HepG2 (cell line): ENCODE measurements at regions not wholly inside any gene's neighbourhood (a gene's known extent, or its start where the extent isn't known, plus 50 kb on each side); places are given as distances from the start of the nearest gene placed in this dataset.

Experiments used
- ATAC-seq: fragments of 200-7000 bp; cut with Tn5 transposase; 3 replicates; pipeline ENCODE4 v1.9.1; 2020; ENCODE audit warnings: mild to moderate bottlenecking, moderate library complexity
- BruUV-seq: library from RNA; stranded (reverse); fragments of 400-500 nt; replicated peaks from 2 replicates; lab custom pipeline; 2021; lab: Mats Ljungman, UMichigan
- CTCF ChIA-PET: fragments of 300-600 bp; formaldehyde crosslinking; extraction: SDS; loops from one replicate; lab custom pipeline; 2021; ENCODE audit warnings: low total read pairs, inconsistent platforms, low intra/inter-chr PET ratio; lab: Yijun Ruan, JAX
- POLR2A ChIA-PET: fragments of 350-600 bp; sonication (Branson Sonifier 250); formaldehyde crosslinking; loops from one replicate; lab custom pipeline; 2020; ENCODE audit warnings: antibody characterized with exemption, inconsistent platforms; lab: Yijun Ruan, JAX
- DNase-seq: peaks from one replicate; pipeline ENCODE4 v3.0.0-alpha.2; 2015; ENCODE audit warnings: low spot score
- FAIRE-seq: peaks from 3 replicates; lab custom pipeline; 2011; peaks lifted over from hg19 to GRCh38; lab: Jason Lieb, UNC
- H2AFZ ChIP-seq: one replicate; pipeline ENCODE4 v1.6.1; 2011; ENCODE audit warnings: low read length, inconsistent platforms
- H3K27ac ChIP-seq: fragments of 300-600 bp; 3 replicates; pipeline ENCODE4 v1.8.0; 2011; ENCODE audit warnings: mixed run types, mild to moderate bottlenecking, mixed read lengths, low read length, inconsistent platforms; ENCODE audit not compliant: insufficient read depth; ENCODE audit errors: extremely low read length
- H3K27me3 ChIP-seq, 2 experiments: fragments of 200-600 bp in 1 of 2; 2 replicates in 1 of 2; 3 replicates in 1 of 2; pipeline versions ENCODE4 v1.6.0 to v1.8.0; 2011; ENCODE audit warnings: low read length in 2 of 2, mild to moderate bottlenecking in 2 of 2, moderate library complexity in 2 of 2, inconsistent platforms in 1 of 2; ENCODE audit not compliant: insufficient read depth in 2 of 2, control insufficient read depth in 1 of 2
- H3K36me3 ChIP-seq, 2 experiments: fragments of 200-600 bp in 1 of 2; replicated peaks in 1 of 2; 2 replicates in 1 of 2; 3 replicates in 1 of 2; pipeline versions ENCODE4 v1.5.1 to v1.8.0; 2011; ENCODE audit warnings: low read length in 2 of 2, inconsistent platforms in 1 of 2; ENCODE audit not compliant: insufficient read depth in 2 of 2, control insufficient read depth in 1 of 2
- H3K4me1 ChIP-seq: 2 replicates; pipeline ENCODE4 v1.5.1; 2012; ENCODE audit warnings: low read length, inconsistent platforms; ENCODE audit not compliant: insufficient read depth
- H3K4me2 ChIP-seq: 2 replicates; pipeline ENCODE4 v1.6.0; 2011; ENCODE audit warnings: low read depth, low read length, inconsistent platforms
- H3K4me3 ChIP-seq, 3 experiments: fragments of 200-600 bp in 1 of 3; sonication (generic), shearing (Covaris generic) in 1 of 3; replicated peaks in 1 of 3; 2 replicates each; pipeline ENCODE4 v1.5.1; 2011 to 2016; ENCODE audit warnings: low read length in 3 of 3, inconsistent platforms in 2 of 3, low read depth in 2 of 3, mild to moderate bottlenecking in 2 of 3, control low read depth in 1 of 3, mixed read lengths in 1 of 3; ENCODE audit not compliant: insufficient read depth in 1 of 3
- H3K79me2 ChIP-seq: one replicate; pipeline ENCODE4 v1.6.1; 2011; ENCODE audit warnings: low read length, inconsistent platforms; ENCODE audit not compliant: insufficient read depth
- H3K9ac ChIP-seq: 2 replicates; pipeline ENCODE4 v1.6.0; 2011; ENCODE audit warnings: mild to moderate bottlenecking, low read depth, low read length, inconsistent platforms; ENCODE audit not compliant: insufficient read depth
- H3K9me3 ChIP-seq: 2 replicates; pipeline ENCODE4 v1.5.1; 2012; ENCODE audit warnings: mild to moderate bottlenecking, low read length
- H4K20me1 ChIP-seq: 2 replicates; pipeline ENCODE4 v1.6.0; 2011; ENCODE audit warnings: inconsistent platforms, mild to moderate bottlenecking, low read length, moderate library complexity; ENCODE audit not compliant: insufficient read depth
- AHR ChIP-seq: IDR thresholded peaks from 2 replicates; pipeline ENCODE4 v1.6.1; 2018; ENCODE audit warnings: missing genetic modification reagents, missing compliant biosample characterization
- CREB1 ChIP-seq, 2 experiments: fragments of 450-650 bp in 1 of 2; IDR thresholded peaks; 2 replicates each; pipeline ENCODE4 v1.6.1; 2016 to 2017; ENCODE audit warnings: control low read depth in 1 of 2, mild to moderate bottlenecking in 1 of 2, missing compliant biosample characterization in 1 of 2, missing genetic modification characterization in 1 of 2
- GATA4 ChIP-seq: sonication (generic); IDR thresholded peaks from 2 replicates; pipeline ENCODE4 v1.6.1; 2016; ENCODE audit warnings: antibody characterized with exemption, low read depth, borderline replicate concordance
- REPIN1 ChIP-seq: sonication (generic); formaldehyde crosslinking; IDR thresholded peaks from 2 replicates; pipeline ENCODE4 v1.8.0; 2022; ENCODE audit warnings: missing genetic modification reagents, low read depth, mild to moderate bottlenecking, borderline replicate concordance
- SMC3 ChIP-seq: IDR thresholded peaks from 2 replicates; pipeline ENCODE4 v1.6.1; 2011; ENCODE audit warnings: low read length, improper control_type of control experiment
- U2AF2 ChIP-seq: fragments of 200-400 bp; formaldehyde crosslinking; IDR thresholded peaks from 2 replicates; pipeline ENCODE4 v1.6.1; 2017; ENCODE audit warnings: low read depth, mild to moderate bottlenecking, low read length
- ZFP36L2 ChIP-seq: sonication (generic); formaldehyde crosslinking; IDR thresholded peaks from 2 replicates; pipeline ENCODE4 v1.4.0; 2020; ENCODE audit warnings: missing genetic modification reagents
- ZNF24 ChIP-seq: fragments of 450-650 bp; IDR thresholded peaks from 2 replicates; pipeline ENCODE4 v1.6.1; 2017; ENCODE audit warnings: antibody characterized with exemption, mild to moderate bottlenecking
- ZNF337 ChIP-seq: sonication (generic); formaldehyde crosslinking; IDR thresholded peaks from 2 replicates; pipeline ENCODE4 v1.5.1; 2020; ENCODE audit warnings: missing genetic modification reagents, low read depth, mild to moderate bottlenecking, borderline replicate concordance
- ZNF350 ChIP-seq: sonication (generic); formaldehyde crosslinking; IDR thresholded peaks from 2 replicates; pipeline ENCODE4 v1.4.0; 2020; ENCODE audit warnings: mild to moderate bottlenecking, low read depth, missing genetic modification reagents, borderline replicate concordance
- ZNF446 ChIP-seq: sonication (generic); formaldehyde crosslinking; IDR thresholded peaks from 2 replicates; pipeline ENCODE4 v1.5.0; 2020; ENCODE audit warnings: mild to moderate bottlenecking, missing genetic modification reagents
- ZNF589 ChIP-seq: sonication (generic); formaldehyde crosslinking; conservative IDR thresholded peaks from 2 replicates; pipeline ENCODE4 v1.8.0; 2022; ENCODE audit warnings: mild to moderate bottlenecking, moderate library complexity, missing genetic modification reagents
- ZNF616 ChIP-seq: sonication (generic); formaldehyde crosslinking; IDR thresholded peaks from 2 replicates; pipeline ENCODE4 v1.5.0; 2020; ENCODE audit warnings: low read depth, mild to moderate bottlenecking, missing genetic modification reagents
- ZNF772 ChIP-seq: sonication (generic); formaldehyde crosslinking; IDR thresholded peaks from 2 replicates; pipeline ENCODE4 v1.5.0; 2020; ENCODE audit warnings: mild to moderate bottlenecking, missing genetic modification reagents
- ZNF788 ChIP-seq: sonication (generic); formaldehyde crosslinking; IDR thresholded peaks from 2 replicates; pipeline ENCODE4 v1.5.0; 2020; ENCODE audit warnings: mild to moderate bottlenecking, missing genetic modification reagents, borderline replicate concordance
- WGBS: methylation state at CpG from one replicate; pipeline ENCODE4 v1.1.6; 2017; ENCODE audit warnings: low lambda C conversion rate; 5-methylcytosine and 5-hydroxymethylcytosine counted together
- in situ Hi-C: cut with HindIII; loops from 2 replicates; pipeline ENCODE4 v1.10.0; 2017; ENCODE audit warnings: low pct_unique_long_range_greater_than_20kb; ENCODE audit not compliant: extremely low pct_ligation_motif_present
- intact Hi-C: fragments of 100-400 bp; cut with micrococcal nuclease; formaldehyde crosslinking; loops from one replicate; pipeline ENCODE4 v1.10.0; 2022; ENCODE audit not compliant: unreplicated experiment
- TF ChIP-seq, protein P1 (sequence below): sonication (generic); IDR thresholded peaks from 2 replicates; pipeline ENCODE4 v1.6.1; 2016; ENCODE audit warnings: low read depth, borderline replicate concordance
- TF ChIP-seq, protein P2 (sequence below): IDR thresholded peaks from 2 replicates; pipeline ENCODE4 v1.4.0; 2020; ENCODE audit warnings: mild to moderate bottlenecking, missing genetic modification reagents
- TF ChIP-seq, protein P3 (sequence below): IDR thresholded peaks from 2 replicates; pipeline ENCODE4 v1.6.1; 2016; ENCODE audit warnings: missing compliant biosample characterization, missing genetic modification reagents, borderline replicate concordance
- TF ChIP-seq, protein P4 (sequence below): sonication (generic); formaldehyde crosslinking; IDR thresholded peaks from 2 replicates; pipeline ENCODE4 v1.4.0; 2020; ENCODE audit warnings: low read depth, mild to moderate bottlenecking, missing genetic modification reagents

GRCh38 chr17:43329183-43329582 is 69.6 kb upstream of the ARL4D start:
- H3K27me3 ChIP-seq = no peaks in the 10 kb centered on the region
- POLR2A ChIA-PET = interaction anchor here (1.6 kb wide), 1 partner anchor 31 kb away, joined by 5 read pairs; no protein-coding TSS in a partner anchor
- H3K9ac ChIP-seq = no peak overlapping the region
- H2AFZ ChIP-seq = no peak overlapping the region
- H3K27ac ChIP-seq = no peak overlapping the region
- no peaks in the 10 kb centered on the region for H4K20me1 ChIP-seq
- peaks cover 46% of the 10 kb centered on the region for H3K4me1 ChIP-seq
- no peak overlapping the region for H3K4me2 ChIP-seq
- CTCF ChIA-PET = no interaction called here
- no TSS peak for BruUV-seq
- no peak overlapping the region for H3K4me3 ChIP-seq
- TF ChIP-seq SMC3 (no peak), ZNF337 (no peak), ZNF589 (no peak), ZNF772 (no peak), ZNF788 (CRISPR knock-in tag) (no peak), ZFP36L2 (CRISPR knock-in tag) (no peak), GATA4 (no peak), ZNF446 (CRISPR knock-in tag) (no peak), ZNF24 (no peak), ZNF350 (CRISPR knock-in tag) (no peak), ZNF616 (CRISPR knock-in tag) (no peak), REPIN1 (CRISPR knock-in tag) (no peak), CREB1 (IDR thresholded peaks at IDR 0.05) (no peak), CREB1 (CRISPR knock-in tag; IDR thresholded peaks at IDR 0.05) (no peak), AHR (CRISPR knock-in tag) (no peak), U2AF2 (no peak)
- TF ChIP-seq, protein P1, sequence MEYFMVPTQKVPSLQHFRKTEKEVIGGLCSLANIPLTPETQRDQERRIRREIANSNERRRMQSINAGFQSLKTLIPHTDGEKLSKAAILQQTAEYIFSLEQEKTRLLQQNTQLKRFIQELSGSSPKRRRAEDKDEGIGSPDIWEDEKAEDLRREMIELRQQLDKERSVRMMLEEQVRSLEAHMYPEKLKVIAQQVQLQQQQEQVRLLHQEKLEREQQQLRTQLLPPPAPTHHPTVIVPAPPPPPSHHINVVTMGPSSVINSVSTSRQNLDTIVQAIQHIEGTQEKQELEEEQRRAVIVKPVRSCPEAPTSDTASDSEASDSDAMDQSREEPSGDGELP = no peak
- TF ChIP-seq, protein P2, sequence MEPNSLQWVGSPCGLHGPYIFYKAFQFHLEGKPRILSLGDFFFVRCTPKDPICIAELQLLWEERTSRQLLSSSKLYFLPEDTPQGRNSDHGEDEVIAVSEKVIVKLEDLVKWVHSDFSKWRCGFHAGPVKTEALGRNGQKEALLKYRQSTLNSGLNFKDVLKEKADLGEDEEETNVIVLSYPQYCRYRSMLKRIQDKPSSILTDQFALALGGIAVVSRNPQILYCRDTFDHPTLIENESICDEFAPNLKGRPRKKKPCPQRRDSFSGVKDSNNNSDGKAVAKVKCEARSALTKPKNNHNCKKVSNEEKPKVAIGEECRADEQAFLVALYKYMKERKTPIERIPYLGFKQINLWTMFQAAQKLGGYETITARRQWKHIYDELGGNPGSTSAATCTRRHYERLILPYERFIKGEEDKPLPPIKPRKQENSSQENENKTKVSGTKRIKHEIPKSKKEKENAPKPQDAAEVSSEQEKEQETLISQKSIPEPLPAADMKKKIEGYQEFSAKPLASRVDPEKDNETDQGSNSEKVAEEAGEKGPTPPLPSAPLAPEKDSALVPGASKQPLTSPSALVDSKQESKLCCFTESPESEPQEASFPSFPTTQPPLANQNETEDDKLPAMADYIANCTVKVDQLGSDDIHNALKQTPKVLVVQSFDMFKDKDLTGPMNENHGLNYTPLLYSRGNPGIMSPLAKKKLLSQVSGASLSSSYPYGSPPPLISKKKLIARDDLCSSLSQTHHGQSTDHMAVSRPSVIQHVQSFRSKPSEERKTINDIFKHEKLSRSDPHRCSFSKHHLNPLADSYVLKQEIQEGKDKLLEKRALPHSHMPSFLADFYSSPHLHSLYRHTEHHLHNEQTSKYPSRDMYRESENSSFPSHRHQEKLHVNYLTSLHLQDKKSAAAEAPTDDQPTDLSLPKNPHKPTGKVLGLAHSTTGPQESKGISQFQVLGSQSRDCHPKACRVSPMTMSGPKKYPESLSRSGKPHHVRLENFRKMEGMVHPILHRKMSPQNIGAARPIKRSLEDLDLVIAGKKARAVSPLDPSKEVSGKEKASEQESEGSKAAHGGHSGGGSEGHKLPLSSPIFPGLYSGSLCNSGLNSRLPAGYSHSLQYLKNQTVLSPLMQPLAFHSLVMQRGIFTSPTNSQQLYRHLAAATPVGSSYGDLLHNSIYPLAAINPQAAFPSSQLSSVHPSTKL = no peak
- TF ChIP-seq, protein P3, sequence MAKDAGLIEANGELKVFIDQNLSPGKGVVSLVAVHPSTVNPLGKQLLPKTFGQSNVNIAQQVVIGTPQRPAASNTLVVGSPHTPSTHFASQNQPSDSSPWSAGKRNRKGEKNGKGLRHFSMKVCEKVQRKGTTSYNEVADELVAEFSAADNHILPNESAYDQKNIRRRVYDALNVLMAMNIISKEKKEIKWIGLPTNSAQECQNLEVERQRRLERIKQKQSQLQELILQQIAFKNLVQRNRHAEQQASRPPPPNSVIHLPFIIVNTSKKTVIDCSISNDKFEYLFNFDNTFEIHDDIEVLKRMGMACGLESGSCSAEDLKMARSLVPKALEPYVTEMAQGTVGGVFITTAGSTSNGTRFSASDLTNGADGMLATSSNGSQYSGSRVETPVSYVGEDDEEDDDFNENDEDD = no peak
- TF ChIP-seq, protein P4, sequence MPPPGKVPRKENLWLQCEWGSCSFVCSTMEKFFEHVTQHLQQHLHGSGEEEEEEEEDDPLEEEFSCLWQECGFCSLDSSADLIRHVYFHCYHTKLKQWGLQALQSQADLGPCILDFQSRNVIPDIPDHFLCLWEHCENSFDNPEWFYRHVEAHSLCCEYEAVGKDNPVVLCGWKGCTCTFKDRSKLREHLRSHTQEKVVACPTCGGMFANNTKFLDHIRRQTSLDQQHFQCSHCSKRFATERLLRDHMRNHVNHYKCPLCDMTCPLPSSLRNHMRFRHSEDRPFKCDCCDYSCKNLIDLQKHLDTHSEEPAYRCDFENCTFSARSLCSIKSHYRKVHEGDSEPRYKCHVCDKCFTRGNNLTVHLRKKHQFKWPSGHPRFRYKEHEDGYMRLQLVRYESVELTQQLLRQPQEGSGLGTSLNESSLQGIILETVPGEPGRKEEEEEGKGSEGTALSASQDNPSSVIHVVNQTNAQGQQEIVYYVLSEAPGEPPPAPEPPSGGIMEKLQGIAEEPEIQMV (CRISPR knock-in tag) = no peak
- H3K79me2 ChIP-seq = no peaks in the 10 kb centered on the region
- FAIRE-seq = no peak
- no peak for ATAC-seq
- in situ Hi-C loops = no loop called here
- no peaks in the 10 kb centered on the region for H3K9me3 ChIP-seq
- no peak for DNase-seq
- no peaks in the 10 kb centered on the region for H3K36me3 ChIP-seq
- WGBS = 48% methylated on average over 6 of the region's 6 CpGs
- intact Hi-C loops = no loop called here
